IPS-20b (cell line): ENCODE measurements at regions not wholly inside any gene's neighbourhood (a gene's known extent, or its start where the extent isn't known, plus 50 kb on each side); places are given as distances from the start of the nearest gene placed in this dataset.
"Not testable (repeated sequence)": the region's sequence is repeated elsewhere in the genome, so short reads cannot be mapped to it uniquely, and the experiment has no call there.

Experiments used
- H3K27ac ChIP-seq: one replicate; pipeline ENCODE4 v1.5.1; 2013; ENCODE audit warnings: low read length
- H3K27me3 ChIP-seq: 2 replicates; pipeline ENCODE4 v1.6.1; 2013; ENCODE audit warnings: mild to moderate bottlenecking, low read length, inconsistent platforms; ENCODE audit not compliant: insufficient read depth
- H3K36me3 ChIP-seq: 2 replicates; pipeline ENCODE4 v1.6.1; 2013; ENCODE audit warnings: low read depth, mild to moderate bottlenecking, inconsistent platforms, low read length, moderate library complexity; ENCODE audit not compliant: insufficient read depth
- H3K4me1 ChIP-seq: 2 replicates; pipeline ENCODE4 v1.6.1; 2013; ENCODE audit warnings: mild to moderate bottlenecking, control low read depth, inconsistent platforms, low read length, moderate library complexity; ENCODE audit not compliant: insufficient read depth
- H3K4me3 ChIP-seq: 2 replicates; pipeline ENCODE4 v1.5.1; 2013; ENCODE audit warnings: mild to moderate bottlenecking, low read length, inconsistent platforms
- H3K9ac ChIP-seq: 2 replicates; pipeline ENCODE4 v1.6.1; 2013; ENCODE audit warnings: low read depth, mild to moderate bottlenecking, inconsistent platforms, low read length, moderate library complexity
- H3K9me3 ChIP-seq: 2 replicates; pipeline ENCODE4 v1.6.1; 2013; ENCODE audit warnings: mild to moderate bottlenecking, low read depth, low read length, inconsistent platforms; ENCODE audit not compliant: insufficient read depth

DNA sequence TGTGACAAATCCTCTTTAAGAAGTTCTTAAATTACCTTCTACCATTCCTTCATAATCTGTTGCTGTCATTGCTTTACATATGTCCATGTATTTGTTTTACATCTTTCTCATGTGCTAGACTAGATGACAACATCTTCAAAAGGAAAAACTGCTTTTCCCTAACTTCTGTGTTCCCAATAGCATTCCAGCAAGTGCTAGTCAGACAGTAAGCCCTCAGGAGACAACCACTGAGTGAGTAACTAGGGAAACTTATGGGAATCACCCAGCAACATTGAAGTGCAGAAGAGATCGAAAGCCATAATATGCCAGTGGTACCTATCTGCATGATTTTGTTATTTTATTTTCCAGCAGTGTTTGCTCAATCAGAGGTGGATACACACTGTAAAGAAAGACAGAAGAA is 889.7 kb upstream of the API5 start:
- Histone ChIP-seq H3K27me3 (no peaks in the 10 kb centered on the region), H3K9ac (no peak overlapping the region), H3K9me3 (no peaks in the 10 kb centered on the region), H3K27ac (no peak overlapping the region), H3K36me3 (no peaks in the 10 kb centered on the region), H3K4me3 (no peak overlapping the region), H3K4me1 (no peaks in the 10 kb centered on the region)

GRCh38 chr11:42434911-42435310 is 876.9 kb upstream of the API5 start:
- H3K4me1 ChIP-seq, H3K36me3 ChIP-seq, H3K4me3 ChIP-seq, H3K27me3 ChIP-seq, H3K9me3 ChIP-seq, H3K9ac ChIP-seq, H3K27ac ChIP-seq: not testable (repeated sequence)

GRCh38 chr11:42444406-42444805 is 867.4 kb upstream of the API5 start:
- Histone ChIP-seq H3K9me3 (peaks cover 5% of the 10 kb centered on the region), H3K4me1 (no peaks in the 10 kb centered on the region), H3K36me3 (no peaks in the 10 kb centered on the region), H3K27me3 (no peaks in the 10 kb centered on the region), H3K4me3 (no peak overlapping the region), H3K27ac (no peak overlapping the region), H3K9ac (no peak overlapping the region)

GRCh38 chr11:42462558-42463310 is 849.1 kb upstream of the API5 start:
- Histone ChIP-seq H3K9ac (no peak overlapping the region), H3K27me3 (no peaks in the 10 kb centered on the region), H3K9me3 (no peaks in the 10 kb centered on the region), H3K4me3 (no peak overlapping the region), H3K27ac (no peak overlapping the region), H3K4me1 (no peaks in the 10 kb centered on the region), H3K36me3 (no peaks in the 10 kb centered on the region)

DNA sequence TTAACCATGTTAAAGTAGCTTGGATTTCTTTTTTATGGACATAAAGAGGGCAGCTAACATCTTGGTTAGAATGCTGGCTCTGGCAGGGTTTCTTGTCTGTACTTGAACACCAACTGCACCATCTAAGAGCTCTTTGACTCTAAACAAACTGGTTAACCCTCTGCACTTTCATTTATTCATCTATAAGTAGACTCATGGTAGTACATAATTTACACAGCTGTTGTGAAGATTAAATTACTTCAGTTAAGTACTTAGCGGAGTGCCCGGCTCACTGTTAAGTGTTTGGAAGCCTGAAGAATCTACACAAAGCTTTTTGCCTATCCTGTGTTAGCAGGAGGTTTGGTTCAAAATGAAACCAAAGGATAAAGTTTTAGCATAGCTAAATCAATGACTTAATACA is 846.2 kb upstream of the API5 start:
- no peaks in the 10 kb centered on the region for H3K9me3 ChIP-seq
- no peaks in the 10 kb centered on the region for H3K4me1 ChIP-seq
- H3K9ac ChIP-seq: no peak overlapping the region
- no peak overlapping the region for H3K4me3 ChIP-seq
- H3K27me3 ChIP-seq: no peaks in the 10 kb centered on the region
- no peak overlapping the region for H3K27ac ChIP-seq
- no peaks in the 10 kb centered on the region for H3K36me3 ChIP-seq

GRCh38 chr11:42473106-42473505 is 838.7 kb upstream of the API5 start:
- Histone ChIP-seq H3K36me3 (no peaks in the 10 kb centered on the region), H3K4me1 (no peaks in the 10 kb centered on the region), H3K9me3 (no peaks in the 10 kb centered on the region), H3K9ac (no peak overlapping the region), H3K27ac (no peak overlapping the region), H3K4me3 (no peak overlapping the region), H3K27me3 (no peaks in the 10 kb centered on the region)

GRCh38 chr11:42482822-42483221 is 829.0 kb upstream of the API5 start:
- Histone ChIP-seq H3K27me3 (no peaks in the 10 kb centered on the region), H3K4me1 (no peaks in the 10 kb centered on the region), H3K36me3 (no peaks in the 10 kb centered on the region), H3K9ac (no peak overlapping the region), H3K9me3 (no peaks in the 10 kb centered on the region; the same call in 1 of the 2 replicates), H3K27ac (no peak overlapping the region), H3K4me3 (no peak overlapping the region)

DNA sequence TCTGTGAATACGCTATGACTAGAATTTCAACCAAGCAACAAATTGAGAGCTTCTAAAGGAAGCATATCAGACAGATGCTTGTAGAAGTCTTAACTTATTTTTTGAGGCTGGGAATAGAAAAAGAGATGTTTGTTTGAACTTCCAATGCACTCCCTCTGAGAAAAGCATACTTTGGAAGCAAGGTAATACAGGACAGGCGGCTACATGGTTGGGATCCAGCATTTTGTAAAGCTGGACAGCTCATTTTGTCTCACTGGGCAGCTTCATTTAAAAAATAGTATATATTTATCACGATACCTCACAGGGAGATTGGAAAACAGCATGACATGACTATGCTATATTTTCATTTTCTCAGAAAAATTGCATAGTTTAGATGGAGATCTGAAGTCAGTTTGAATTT is 821.3 kb upstream of the API5 start:
- H3K27ac ChIP-seq: no peak overlapping the region
- no peak overlapping the region for H3K4me3 ChIP-seq
- no peaks in the 10 kb centered on the region for H3K4me1 ChIP-seq
- H3K36me3 ChIP-seq: no peaks in the 10 kb centered on the region
- no peaks in the 10 kb centered on the region for H3K27me3 ChIP-seq
- H3K9me3 ChIP-seq: no peaks in the 10 kb centered on the region
- no peak overlapping the region for H3K9ac ChIP-seq

DNA sequence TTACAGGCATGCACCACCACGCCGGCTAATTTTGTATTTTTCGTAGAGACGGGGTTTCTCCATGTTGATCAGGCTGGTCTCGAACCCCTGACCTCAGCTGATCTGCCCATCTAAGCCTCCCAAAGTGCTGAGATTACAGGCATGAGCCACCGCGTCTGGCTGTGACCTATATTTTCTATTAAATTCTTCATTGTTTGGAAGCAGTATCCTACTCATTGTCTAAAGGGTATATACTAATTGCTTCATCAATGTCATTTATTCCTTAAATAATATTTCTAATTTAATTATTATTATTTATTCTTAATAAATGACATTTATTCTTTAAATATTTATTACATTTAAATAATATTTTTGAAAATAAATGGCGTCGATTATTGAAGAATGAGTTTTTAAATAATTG is 817.3 kb upstream of the API5 start:
- Histone ChIP-seq H3K4me1 (no peaks in the 10 kb centered on the region), H3K27me3 (no peaks in the 10 kb centered on the region), H3K4me3 (no peak overlapping the region), H3K27ac (no peak overlapping the region), H3K36me3 (no peaks in the 10 kb centered on the region), H3K9ac (no peak overlapping the region), H3K9me3 (no peaks in the 10 kb centered on the region)

- Histone ChIP-seq H3K9ac (no peak overlapping the region), H3K4me3 (no peak overlapping the region), H3K9me3 (no peaks in the 10 kb centered on the region), H3K36me3 (no peaks in the 10 kb centered on the region), H3K4me1 (no peaks in the 10 kb centered on the region), H3K27me3 (no peaks in the 10 kb centered on the region), H3K27ac (no peak overlapping the region)
These were observed 812.8 kb upstream of the API5 start for GRCh38 chr11:42498971-42499370.

DNA sequence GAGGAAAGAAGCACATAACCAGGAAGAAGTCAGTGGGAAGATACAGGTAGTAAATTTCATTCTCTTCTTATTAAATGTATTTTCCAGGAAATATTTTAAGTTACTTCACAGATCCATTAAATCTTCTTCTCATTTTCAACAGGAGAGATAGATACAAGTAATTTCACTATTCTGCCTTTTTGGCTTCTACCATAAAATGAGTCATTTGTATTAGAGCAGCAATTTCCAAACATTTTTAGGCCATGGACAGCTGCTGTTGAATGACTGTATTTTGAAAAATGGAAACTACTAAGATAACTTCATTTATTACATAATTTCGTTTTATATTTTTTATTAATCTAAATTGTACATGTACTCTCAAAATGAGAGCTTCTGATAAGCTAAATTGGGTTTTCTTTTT is 809.6 kb upstream of the API5 start:
- Histone ChIP-seq H3K9ac (no peak overlapping the region), H3K9me3 (no peaks in the 10 kb centered on the region), H3K27ac (no peak overlapping the region), H3K36me3 (no peaks in the 10 kb centered on the region), H3K4me1 (no peaks in the 10 kb centered on the region), H3K27me3 (no peaks in the 10 kb centered on the region), H3K4me3 (no peak overlapping the region)

- H3K36me3 ChIP-seq: no peaks in the 10 kb centered on the region
- no peak overlapping the region for H3K9ac ChIP-seq
- no peaks in the 10 kb centered on the region for H3K9me3 ChIP-seq
- no peaks in the 10 kb centered on the region for H3K27me3 ChIP-seq
- H3K27ac ChIP-seq: no peak overlapping the region
- H3K4me3 ChIP-seq: no peak overlapping the region
- peaks cover 4% of the 10 kb centered on the region; the same call in 1 of the 2 replicates for H3K4me1 ChIP-seq
These were observed 789.8 kb upstream of the API5 start for GRCh38 chr11:42521994-42522393.
